GM12864 (cell line): ENCODE measurements at regions not wholly inside any gene's neighbourhood (a gene's known extent, or its start where the extent isn't known, plus 50 kb on each side); places are given as distances from the start of the nearest gene placed in this dataset.

Experiments
- DNase-seq: peaks from one replicate; pipeline ENCODE4 v3.0.0-alpha.2; 2011; ENCODE audit warnings: low read depth
- H3K4me3 ChIP-seq: 2 replicates; pipeline ENCODE4 v1.5.1; 2011; ENCODE audit warnings: mild to moderate bottlenecking, low read depth, low read length, control low read depth
- TF ChIP-seq, protein P1 (sequence below): IDR thresholded peaks from 2 replicates; pipeline ENCODE4 v1.5.1; 2011; ENCODE audit warnings: low read depth, mild to moderate bottlenecking, moderate library complexity, low read length, control low read depth, inconsistent platforms; ENCODE audit errors: missing control alignments

DNA sequence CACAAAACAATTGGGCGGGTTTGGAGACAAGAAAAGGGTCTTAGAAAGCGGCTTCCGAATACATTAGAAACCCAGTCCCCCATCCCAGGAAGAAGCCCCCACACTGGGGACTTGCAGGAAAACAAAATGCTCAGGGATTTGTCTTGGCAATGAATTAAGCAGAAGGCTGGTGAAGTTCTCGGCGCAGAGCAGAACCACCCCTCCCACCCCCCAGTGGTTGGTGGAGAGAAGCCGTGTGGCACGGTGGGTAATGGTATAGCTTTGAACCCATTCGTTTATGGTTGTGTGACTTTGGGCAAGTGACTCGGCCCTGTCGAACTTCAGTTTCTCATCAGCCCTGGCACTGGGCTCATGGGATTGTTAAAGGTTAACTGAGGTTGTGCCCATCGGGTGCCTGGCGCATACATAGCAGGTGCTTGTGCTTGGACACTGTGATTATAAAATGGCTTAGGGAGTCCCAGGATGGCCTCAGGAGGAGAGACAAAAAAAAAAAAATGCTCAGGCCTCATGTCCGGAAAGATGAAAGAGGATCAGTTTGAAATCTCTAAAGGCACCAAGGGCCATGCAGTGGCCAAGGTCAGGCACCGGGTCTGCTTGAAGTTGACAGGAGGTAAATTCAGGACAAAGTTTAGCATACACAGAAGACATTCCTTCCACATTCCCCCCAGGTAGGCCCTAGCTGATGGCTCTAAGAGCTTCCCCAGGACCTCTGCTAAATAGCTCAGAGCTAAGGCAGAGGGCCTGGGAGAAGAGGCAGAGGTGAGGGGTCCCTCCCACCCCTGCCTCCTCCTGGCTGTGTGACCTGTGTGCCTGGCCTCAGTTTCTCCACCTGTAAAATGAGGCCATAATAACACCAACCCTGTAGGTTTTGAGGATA lies 120.1 kb upstream of the PTPN1 start:
- DNase-seq: no peak
- no peak overlapping the region for H3K4me3 ChIP-seq
- TF ChIP-seq, protein P1, sequence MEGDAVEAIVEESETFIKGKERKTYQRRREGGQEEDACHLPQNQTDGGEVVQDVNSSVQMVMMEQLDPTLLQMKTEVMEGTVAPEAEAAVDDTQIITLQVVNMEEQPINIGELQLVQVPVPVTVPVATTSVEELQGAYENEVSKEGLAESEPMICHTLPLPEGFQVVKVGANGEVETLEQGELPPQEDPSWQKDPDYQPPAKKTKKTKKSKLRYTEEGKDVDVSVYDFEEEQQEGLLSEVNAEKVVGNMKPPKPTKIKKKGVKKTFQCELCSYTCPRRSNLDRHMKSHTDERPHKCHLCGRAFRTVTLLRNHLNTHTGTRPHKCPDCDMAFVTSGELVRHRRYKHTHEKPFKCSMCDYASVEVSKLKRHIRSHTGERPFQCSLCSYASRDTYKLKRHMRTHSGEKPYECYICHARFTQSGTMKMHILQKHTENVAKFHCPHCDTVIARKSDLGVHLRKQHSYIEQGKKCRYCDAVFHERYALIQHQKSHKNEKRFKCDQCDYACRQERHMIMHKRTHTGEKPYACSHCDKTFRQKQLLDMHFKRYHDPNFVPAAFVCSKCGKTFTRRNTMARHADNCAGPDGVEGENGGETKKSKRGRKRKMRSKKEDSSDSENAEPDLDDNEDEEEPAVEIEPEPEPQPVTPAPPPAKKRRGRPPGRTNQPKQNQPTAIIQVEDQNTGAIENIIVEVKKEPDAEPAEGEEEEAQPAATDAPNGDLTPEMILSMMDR: no peak

- DNase-seq: no peak
- TF ChIP-seq, protein P1: no peak
- H3K4me3 ChIP-seq: no peak overlapping the region
Observed at GRCh38 chr20:50390685-50391443, 119.3 kb upstream of the PTPN1 start.

- no peak overlapping the region for H3K4me3 ChIP-seq
- TF ChIP-seq, protein P1: no peak
- DNase-seq: no peak
Observed at GRCh38 chr20:50391444-50392137, 118.6 kb upstream of the PTPN1 start.

- DNase-seq: no peak
- no peak overlapping the region for H3K4me3 ChIP-seq
- TF ChIP-seq, protein P1: no peak
Observed at GRCh38 chr20:50392138-50392866, 117.9 kb upstream of the PTPN1 start.

DNA sequence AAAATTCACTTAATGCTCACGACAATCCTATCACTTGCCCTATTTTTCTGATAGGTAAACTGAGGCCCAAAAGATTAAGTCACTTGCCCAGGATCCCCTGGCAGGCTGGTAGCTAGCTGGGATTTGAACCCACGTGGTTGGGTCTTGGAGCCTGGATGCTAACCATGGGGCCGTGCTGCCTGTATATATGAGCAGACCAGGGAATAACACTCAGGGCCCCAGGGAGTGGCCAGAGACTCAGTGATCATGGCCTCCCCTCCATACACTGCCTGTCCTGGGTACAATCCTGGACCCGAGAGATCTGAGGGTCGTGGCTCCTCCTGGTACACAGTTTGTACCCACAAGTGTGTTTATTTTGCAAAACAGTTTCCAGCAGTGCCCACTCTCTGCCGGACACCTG lies 116.9 kb upstream of the PTPN1 start:
- TF ChIP-seq, protein P1: no peak
- no peak overlapping the region for H3K4me3 ChIP-seq
- no peak for DNase-seq

GRCh38 chr20:50393990-50394561 lies 116.1 kb upstream of the PTPN1 start:
- no peak overlapping the region for H3K4me3 ChIP-seq
- TF ChIP-seq, protein P1: no peak
- no peak for DNase-seq
